Nephron (organoid): ENCODE measurements at regions not wholly inside any gene's neighbourhood (a gene's known extent, or its start where the extent isn't known, plus 50 kb on each side); places are given as distances from the start of the nearest gene placed in this dataset.

ENCODE experiments used
- H3K27ac Mint-ChIP-seq, 3 experiments: 2 replicates each; pipeline ENCODE4 v1.8.0; 2020; ENCODE audit warnings: mixed read lengths in 3 of 3, mild to moderate bottlenecking in 2 of 3, moderate library complexity in 1 of 3
- H3K27me3 Mint-ChIP-seq: 2 replicates; pipeline ENCODE4 v1.8.0; 2021; ENCODE audit warnings: low read depth, mild to moderate bottlenecking, moderate library complexity, mixed read lengths
- H3K36me3 Mint-ChIP-seq: 2 replicates; pipeline ENCODE4 v1.8.0; 2020; ENCODE audit warnings: low read depth, mixed read lengths
- H3K4me1 Mint-ChIP-seq: 2 replicates; pipeline ENCODE4 v1.8.0; 2020; ENCODE audit warnings: mixed read lengths
- H3K4me3 Mint-ChIP-seq, 3 experiments: 2 replicates each; pipeline ENCODE4 v1.8.0; 2020; ENCODE audit warnings: mild to moderate bottlenecking in 3 of 3, mixed read lengths in 3 of 3, moderate library complexity in 2 of 3
- H3K9me3 Mint-ChIP-seq: 2 replicates; pipeline ENCODE4 v1.8.0; 2020; ENCODE audit warnings: mixed read lengths
- TF ChIP-seq, protein P1 (sequence below), 3 experiments: fragments of 200-600 bp; sonication (generic); IDR thresholded peaks; one replicate each; pipeline ENCODE4 v1.5.0; 2021; ENCODE audit warnings: antibody characterized with exemption in 3 of 3; ENCODE audit not compliant: unreplicated experiment in 3 of 3

DNA sequence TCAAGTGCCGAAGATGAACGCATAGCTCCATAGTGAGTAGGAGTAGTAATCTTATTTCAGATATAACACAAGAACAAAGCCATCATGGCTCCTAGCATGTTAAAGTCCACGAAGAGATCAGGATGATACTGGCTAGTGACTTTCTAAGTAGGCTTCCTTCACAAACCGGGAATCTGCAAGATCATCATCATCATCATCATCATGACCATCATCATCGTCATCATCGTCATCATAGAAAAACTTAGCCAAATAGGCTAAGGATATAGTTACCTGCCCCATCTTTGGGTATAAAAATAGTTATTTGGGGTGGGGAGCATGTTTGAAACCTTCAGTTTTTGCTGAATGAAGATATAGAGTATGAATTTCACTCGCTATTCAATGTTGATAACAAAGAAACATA, 57.9 kb downstream of the PYDC2 start:
- TF ChIP-seq, protein P1, sequence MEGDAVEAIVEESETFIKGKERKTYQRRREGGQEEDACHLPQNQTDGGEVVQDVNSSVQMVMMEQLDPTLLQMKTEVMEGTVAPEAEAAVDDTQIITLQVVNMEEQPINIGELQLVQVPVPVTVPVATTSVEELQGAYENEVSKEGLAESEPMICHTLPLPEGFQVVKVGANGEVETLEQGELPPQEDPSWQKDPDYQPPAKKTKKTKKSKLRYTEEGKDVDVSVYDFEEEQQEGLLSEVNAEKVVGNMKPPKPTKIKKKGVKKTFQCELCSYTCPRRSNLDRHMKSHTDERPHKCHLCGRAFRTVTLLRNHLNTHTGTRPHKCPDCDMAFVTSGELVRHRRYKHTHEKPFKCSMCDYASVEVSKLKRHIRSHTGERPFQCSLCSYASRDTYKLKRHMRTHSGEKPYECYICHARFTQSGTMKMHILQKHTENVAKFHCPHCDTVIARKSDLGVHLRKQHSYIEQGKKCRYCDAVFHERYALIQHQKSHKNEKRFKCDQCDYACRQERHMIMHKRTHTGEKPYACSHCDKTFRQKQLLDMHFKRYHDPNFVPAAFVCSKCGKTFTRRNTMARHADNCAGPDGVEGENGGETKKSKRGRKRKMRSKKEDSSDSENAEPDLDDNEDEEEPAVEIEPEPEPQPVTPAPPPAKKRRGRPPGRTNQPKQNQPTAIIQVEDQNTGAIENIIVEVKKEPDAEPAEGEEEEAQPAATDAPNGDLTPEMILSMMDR (IDR thresholded peaks at IDR 0.05; ENCODE audit: unreplicated experiment in 3 of 3), result no peak
- Mint-ChIP-seq H3K4me1 (no peaks in the 10 kb centered on the region), H3K9me3 (no peaks in the 10 kb centered on the region), H3K27ac (no peak overlapping the region), H3K27me3 (no peaks in the 10 kb centered on the region), H3K4me3 (no peak overlapping the region), H3K36me3 (no peaks in the 10 kb centered on the region)

DNA sequence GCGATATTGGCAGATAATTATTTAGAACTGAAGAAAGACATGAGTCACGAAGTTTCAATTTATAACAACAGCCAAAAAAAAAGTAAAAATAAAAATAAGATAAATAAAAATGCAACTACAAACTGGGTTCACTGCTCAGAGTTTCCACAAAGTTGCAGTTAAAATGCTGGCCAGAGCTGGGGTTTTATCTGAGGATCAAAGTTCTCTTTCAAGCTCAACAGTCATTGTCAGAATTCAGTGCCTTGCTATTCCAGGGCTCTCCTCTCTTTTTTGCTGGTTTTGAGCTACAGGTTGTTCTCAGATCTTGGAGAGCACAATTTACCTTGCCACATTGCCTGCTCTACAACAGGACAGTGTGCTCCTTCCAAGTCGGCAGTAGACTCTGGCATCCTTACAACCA, 60.1 kb downstream of the PYDC2 start:
- Mint-ChIP-seq H3K36me3 (no peaks in the 10 kb centered on the region), H3K27me3 (no peaks in the 10 kb centered on the region), H3K9me3 (no peaks in the 10 kb centered on the region), H3K4me3 (no peak overlapping the region), H3K27ac (no peak overlapping the region), H3K4me1 (no peaks in the 10 kb centered on the region)
- TF ChIP-seq, protein P1 (IDR thresholded peaks at IDR 0.05; ENCODE audit: unreplicated experiment in 3 of 3), result no peak

DNA sequence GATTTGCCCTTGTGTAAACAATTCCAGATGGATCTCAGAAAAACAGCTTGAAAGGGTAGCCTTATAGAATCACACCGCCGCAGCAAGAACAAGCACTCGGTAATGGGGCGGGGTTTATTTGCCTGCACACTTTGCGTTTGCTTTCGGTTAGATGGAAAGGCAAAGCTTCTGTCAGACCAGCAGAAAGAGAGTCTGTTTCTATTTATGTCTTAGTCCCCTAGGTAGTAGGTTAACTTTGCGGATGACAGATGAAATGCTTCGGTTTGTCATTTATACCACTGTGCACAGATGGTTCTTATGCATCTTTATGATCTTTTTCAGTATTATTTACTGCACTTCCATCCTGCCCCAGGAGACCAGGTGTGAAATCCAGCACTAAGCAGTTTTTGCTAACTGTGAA, 62.2 kb downstream of the PYDC2 start:
- TF ChIP-seq, protein P1 (IDR thresholded peaks at IDR 0.05; ENCODE audit: unreplicated experiment in 3 of 3), result no peak
- Mint-ChIP-seq H3K27ac (peak overlapping the region in 1 of 3 experiments; percentile 21), H3K36me3 (no peaks in the 10 kb centered on the region), H3K4me3 (no peak overlapping the region), H3K9me3 (no peaks in the 10 kb centered on the region), H3K27me3 (no peaks in the 10 kb centered on the region), H3K4me1 (no peaks in the 10 kb centered on the region)

DNA sequence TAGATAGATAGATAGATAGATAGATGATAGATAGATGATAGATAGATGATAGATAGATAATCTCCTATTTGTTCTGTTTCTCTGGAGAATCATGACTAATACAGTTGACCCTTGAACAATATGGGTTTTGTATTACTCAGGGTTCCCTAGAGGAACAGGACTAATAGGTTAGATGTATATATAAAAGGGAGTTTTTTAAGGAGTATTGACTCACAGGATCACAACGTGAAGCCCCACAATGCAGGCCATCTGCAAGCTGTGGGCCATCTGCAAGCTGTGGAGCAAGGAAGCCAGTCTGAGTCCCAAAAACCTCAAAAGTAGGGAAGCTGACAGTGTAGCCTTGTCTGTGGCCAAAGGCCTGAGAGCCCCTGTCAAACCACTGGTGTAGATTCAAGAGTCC, 67.6 kb downstream of the PYDC2 start:
- no peaks in the 10 kb centered on the region for H3K27me3 Mint-ChIP-seq
- H3K4me1 Mint-ChIP-seq, result no peaks in the 10 kb centered on the region
- H3K4me3 Mint-ChIP-seq, result no peak overlapping the region
- H3K9me3 Mint-ChIP-seq, result no peaks in the 10 kb centered on the region
- no peak overlapping the region for H3K27ac Mint-ChIP-seq
- no peaks in the 10 kb centered on the region for H3K36me3 Mint-ChIP-seq
- TF ChIP-seq, protein P1 (IDR thresholded peaks at IDR 0.05; ENCODE audit: unreplicated experiment in 3 of 3), result no peak

DNA sequence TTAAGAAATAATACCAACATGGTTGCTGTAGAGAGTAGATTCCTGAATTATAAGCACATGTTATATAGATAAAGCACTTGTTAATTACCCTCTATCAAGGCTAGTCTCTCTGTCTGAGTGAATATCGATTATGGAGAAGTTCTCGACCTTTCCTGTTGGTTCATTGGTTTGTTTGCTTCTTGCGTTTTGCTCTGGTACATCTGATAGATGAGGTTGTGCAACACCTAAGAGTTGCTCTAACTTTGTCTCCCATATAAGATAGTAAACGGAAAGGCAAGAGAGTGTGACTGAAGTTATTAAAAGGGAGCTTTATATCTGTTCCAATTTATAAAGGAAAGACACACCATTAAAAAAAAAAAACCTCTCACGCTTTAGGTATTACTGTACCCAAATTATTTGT, 69.0 kb downstream of the PYDC2 start:
- Mint-ChIP-seq H3K27me3 (no peaks in the 10 kb centered on the region), H3K36me3 (no peaks in the 10 kb centered on the region), H3K4me1 (no peaks in the 10 kb centered on the region), H3K9me3 (no peaks in the 10 kb centered on the region), H3K4me3 (no peak overlapping the region), H3K27ac (no peak overlapping the region)
- TF ChIP-seq, protein P1 (IDR thresholded peaks at IDR 0.05; ENCODE audit: unreplicated experiment in 3 of 3), result no peak

DNA sequence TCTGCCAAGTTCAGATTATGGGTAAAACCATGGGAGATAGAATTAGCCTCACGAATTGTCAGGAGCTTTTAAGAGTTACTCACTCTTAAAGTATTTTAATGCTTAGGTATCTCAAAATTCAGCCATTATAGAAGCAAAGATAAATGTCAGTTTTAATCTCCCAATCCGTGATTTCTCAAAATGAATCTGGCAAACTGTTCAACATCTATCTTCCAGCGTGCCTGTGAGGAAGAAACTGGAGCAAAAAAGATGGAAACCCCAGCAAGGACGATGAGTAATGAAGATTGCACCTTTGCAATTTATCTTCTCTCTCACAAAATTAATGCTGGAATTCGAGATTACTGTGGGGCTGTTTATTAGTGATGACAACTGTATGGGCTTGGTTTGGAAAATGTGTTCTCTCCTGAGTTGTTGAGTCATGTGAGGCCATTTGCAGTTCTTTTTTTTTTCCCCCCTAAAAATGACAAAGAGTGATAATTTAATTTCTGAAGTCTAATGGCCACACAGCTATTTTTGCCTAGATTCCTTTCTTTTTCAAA, 70.5 kb downstream of the PYDC2 start:
- Mint-ChIP-seq H3K4me3 (no peak overlapping the region), H3K4me1 (no peaks in the 10 kb centered on the region), H3K9me3 (no peaks in the 10 kb centered on the region), H3K27ac (no peak overlapping the region), H3K36me3 (no peaks in the 10 kb centered on the region), H3K27me3 (no peaks in the 10 kb centered on the region)
- TF ChIP-seq, protein P1 (IDR thresholded peaks at IDR 0.05; ENCODE audit: unreplicated experiment in 3 of 3), result no peak
